Left colon (tissue), 2 donors: ENCODE measurements at regions not wholly inside any gene's neighbourhood (a gene's known extent, or its start where the extent isn't known, plus 50 kb on each side); places are given as distances from the start of the nearest gene placed in this dataset.
"Not testable (repeated sequence)": the region's sequence is repeated elsewhere in the genome, so short reads cannot be mapped to it uniquely, and the experiment has no call there.

Experiments
- ATAC-seq: fragments of 200-7000 bp; cut with Tn5 transposase; one replicate; pipeline ENCODE4 v1.9.1; 2020; ENCODE audit warnings: mild to moderate bottlenecking, moderate library complexity
- DNase-seq, 2 donors: peaks; one replicate each; pipeline ENCODE4 v3.0.0-alpha.2; 2020
- intact Hi-C, 2 donors: fragments of 100-400 bp; cut with DNase I in 1 of 2; cut with micrococcal nuclease in 1 of 2; formaldehyde crosslinking; loops; one replicate each; pipeline versions ENCODE4 v1.11.2 to v1.14.0; 2022; cut with DNase I, micrococcal nuclease
- donor health status: DM: no; HTN: no; CAD: no.
- donor health status: DM: yes; HTN: yes; CAD: no.

GRCh38 chr10:60534761-60535389, 145.2 kb upstream of the ANK3 start:
- ATAC-seq (no peak), DNase-seq (no peak)
- intact Hi-C loops = no loop called here

DNA sequence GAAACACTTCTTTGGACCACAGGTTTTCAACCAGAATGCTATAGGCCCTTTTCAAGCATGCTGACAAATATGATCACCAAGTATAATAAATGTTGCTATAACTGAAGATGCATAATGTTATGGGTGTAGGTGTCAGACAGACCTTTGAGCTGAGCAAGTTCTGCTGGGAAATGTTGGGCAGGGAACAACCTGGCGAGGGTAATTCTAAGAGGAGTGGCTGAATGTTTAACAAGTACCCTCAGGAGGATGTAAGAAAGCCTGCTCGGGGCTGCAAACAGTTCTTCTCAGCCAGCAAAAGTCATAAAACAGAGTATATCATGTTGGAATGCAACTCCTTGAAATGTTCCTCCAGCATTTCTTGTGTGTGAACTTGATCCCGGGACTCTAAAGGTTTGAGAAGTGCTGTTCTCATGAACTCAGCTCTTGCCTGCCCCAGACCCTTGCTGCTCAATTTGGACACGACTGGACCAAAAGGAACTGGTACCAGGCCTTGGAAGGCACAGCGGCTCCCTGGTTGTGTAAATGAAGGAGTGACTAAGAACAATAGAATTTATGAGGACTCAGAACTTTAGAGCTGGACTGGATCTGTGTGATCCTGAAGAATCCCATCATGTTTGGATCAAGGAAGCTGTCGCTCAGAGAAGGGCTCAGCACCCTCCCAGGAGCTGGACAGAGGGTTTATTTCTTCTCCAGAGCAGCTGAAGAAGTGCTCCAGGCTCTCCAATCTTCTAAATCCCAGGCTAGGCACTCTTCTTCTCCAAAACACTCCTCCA, 143.2 kb upstream of the ANK3 start:
- DNase-seq (peak; percentile 35 to 66), ATAC-seq (peak; percentile 99)
- intact Hi-C loops = no loop called here

- DNase-seq = no peak
- ATAC-seq = no peak
- intact Hi-C loops = no loop called here
These were observed 141.3 kb upstream of the ANK3 start for GRCh38 chr10:60531006-60531405.

DNA sequence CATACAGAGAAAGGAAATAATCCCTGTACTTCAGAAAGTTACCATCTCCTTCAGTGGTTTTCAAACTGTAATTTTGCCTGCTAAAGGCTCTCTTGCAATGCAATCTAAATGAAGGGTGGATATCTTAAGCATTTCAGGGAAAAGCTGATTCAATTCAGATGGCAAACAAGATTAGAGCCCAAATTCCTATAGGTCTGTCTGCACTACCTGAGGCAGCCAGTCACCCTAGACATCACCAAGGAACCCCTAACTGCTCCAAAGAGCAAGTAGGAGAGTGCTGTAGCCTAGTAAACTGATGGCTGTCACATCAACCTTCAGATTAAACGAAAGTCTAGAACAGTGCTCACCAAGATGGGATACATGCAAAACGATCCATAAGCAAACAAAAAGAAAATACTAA, 138.0 kb upstream of the ANK3 start:
- DNase-seq = no peak
- no peak for ATAC-seq
- intact Hi-C loops = no loop called here

GRCh38 chr10:60525716-60526585, 136.3 kb upstream of the ANK3 start:
- intact Hi-C loops = no loop called here
- DNase-seq (no peak), ATAC-seq (no peak)

- no peak for DNase-seq
- intact Hi-C loops = no loop called here
- no peak for ATAC-seq
These were observed 134.9 kb upstream of the ANK3 start for GRCh38 chr10:60524541-60524940.

DNA sequence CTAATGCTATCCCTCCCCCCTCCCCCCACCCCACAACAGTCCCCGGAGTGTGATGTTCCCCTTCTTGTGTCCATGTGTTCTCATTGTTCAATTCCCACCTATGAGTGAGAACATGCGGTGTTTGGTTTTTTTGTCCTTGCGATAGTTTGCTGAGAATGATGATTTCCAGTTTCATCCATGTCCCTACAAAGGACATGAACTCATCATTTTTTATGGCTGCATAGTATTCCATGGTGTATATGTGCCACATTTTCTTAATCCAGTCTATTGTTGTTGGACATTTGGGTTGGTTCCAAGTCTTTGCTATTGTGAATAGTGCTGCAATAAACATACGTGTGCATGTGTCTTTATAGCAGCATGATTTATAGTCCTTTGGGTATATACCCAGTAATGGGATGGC, 133.7 kb upstream of the ANK3 start:
- DNase-seq, intact Hi-C loops, ATAC-seq: not testable (repeated sequence)

- DNase-seq (no peak), ATAC-seq (no peak)
- intact Hi-C loops = no loop called here
These were observed 132.9 kb upstream of the ANK3 start for GRCh38 chr10:60522617-60523016.

GRCh38 chr10:60521974-60522405, 132.3 kb upstream of the ANK3 start:
- no peak for ATAC-seq
- no peak for DNase-seq
- intact Hi-C loops = no loop called here

DNA sequence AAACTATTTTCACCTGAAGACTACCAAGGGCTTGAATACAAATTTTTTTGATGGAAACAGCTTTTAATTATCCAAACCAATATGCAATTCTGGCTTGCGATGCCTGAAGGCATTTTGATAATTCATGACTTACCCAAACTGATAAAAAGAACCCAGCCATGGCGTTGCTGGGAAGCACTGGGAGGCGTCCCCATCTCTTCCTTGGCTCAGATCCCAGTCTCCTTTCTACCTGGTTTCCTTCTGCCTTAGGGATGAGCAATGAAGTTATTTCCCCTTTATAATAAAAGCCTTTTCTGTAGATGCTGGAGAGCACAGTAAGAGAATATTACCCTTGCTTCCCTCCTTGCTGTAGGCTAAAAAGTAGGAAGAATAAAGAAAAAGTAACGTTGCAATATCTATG, 129.1 kb upstream of the ANK3 start:
- intact Hi-C loops = no loop called here
- DNase-seq = no peak
- peak; percentile 39 for ATAC-seq

- intact Hi-C loops = no loop called here
- ATAC-seq = no peak
These were observed 128.1 kb upstream of the ANK3 start for GRCh38 chr10:60517805-60518204.

GRCh38 chr10:60513281-60513680, 123.6 kb upstream of the ANK3 start:
- no peak for ATAC-seq
- DNase-seq = no peak
- intact Hi-C loops = no loop called here

More at GRCh38 chr10:60517805-60518204, 128.1 kb upstream of the ANK3 start:
- DNase-seq = no peak

DNA sequence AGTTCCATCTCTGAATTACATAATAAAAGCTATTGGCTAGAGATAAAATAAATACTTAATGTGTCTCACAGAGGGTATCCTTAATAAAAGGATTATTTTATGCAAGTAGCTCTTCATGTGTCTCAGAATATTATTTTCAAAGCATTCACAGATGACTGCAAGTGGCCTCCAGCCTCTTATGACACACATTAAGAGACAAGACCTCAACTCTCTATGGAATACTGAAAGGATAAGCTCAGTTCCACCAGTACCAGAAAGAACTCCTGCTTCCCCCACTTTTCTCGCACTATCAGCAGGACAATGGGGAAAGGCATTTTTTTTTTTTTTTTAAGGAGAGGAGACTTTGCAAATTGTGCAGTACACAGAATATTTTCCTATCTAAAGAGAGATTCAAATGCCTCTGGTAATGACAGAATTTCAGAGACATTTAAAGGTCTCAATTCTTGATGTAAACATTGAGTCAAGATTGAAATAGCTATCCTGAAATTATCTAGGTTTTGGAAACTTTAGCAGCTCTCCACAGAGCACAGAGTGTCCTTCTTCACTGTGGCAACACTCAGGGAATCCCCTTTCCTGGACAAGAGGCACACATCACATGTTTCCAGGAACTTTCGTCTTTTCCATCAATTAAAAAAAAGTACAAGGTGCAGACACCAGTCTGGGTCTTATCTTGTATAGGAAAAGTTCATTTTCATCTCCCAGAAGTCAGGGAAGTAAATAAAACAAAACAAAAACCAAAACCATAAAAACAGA, 122.0 kb upstream of the ANK3 start:
- intact Hi-C loops = no loop called here

DNA sequence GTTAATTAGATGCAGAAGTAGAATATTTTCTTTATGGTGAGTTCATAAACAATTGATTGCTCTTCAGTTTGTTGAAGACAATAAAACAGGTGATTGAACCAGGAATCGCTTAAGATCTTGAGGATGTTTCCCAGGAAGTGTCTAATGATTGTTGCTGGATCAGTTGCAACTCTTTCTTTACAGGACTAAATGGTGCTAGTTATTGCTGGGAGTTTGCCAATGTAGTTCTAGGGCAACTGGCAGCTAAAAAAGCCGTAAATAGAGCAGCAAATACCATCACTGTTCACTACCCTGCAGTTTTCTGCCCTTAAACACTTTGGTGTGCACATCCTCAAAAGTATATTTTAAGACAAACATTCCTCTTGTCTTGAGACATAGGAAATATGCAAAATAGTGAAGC, 119.2 kb upstream of the ANK3 start:
- DNase-seq = no peak
- intact Hi-C loops = no loop called here
- ATAC-seq = no peak

More for the DNA sequence above, 122.0 kb upstream of the ANK3 start:
- ATAC-seq (no peak), DNase-seq (no peak)

DNA sequence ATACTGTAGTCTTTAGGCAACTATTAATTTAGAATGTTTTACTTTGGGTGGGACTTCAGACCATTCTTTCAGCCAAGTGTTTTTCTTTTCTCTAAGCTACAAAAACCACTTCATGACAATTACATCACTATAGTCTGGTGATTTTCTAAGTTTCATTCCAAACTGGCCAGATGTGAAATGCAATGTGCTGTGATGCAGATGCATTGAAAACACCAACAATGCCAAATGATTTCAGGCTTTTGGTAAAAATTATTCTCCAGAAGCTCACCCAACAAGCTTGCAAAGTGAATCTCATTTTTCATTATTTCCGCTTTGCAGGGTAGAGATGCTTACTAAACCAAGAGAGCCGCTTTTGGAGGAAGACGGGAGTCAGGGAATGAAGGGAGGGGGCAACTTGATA, 118.4 kb upstream of the ANK3 start:
- no peak for DNase-seq
- intact Hi-C loops = no loop called here
- no peak for ATAC-seq

DNA sequence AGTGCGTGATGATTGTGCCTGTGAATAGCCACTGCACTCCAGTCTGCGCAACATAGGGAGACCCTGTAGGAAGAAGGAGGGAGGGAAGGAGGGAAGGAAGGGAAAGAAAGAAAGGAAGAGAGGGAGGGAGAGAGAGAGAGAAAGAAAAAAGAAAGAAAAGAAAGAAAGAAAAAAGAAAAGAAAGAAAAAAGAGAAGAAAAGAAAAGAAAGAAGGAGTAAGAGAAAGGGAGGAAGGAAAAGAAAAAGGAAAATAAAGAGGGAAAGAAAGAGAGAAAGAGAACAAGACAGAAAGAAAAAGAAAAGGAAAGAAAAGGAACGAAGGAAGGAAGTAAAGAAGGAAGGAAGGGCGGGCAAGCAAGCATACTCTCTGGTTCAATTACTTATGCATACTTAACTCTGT, 112.9 kb upstream of the ANK3 start:
- intact Hi-C loops = no loop called here
- ATAC-seq (no peak), DNase-seq (no peak)

GRCh38 chr10:60498985-60499384, 109.3 kb upstream of the ANK3 start:
- ATAC-seq = no peak
- no peak for DNase-seq
- intact Hi-C loops = no loop called here

DNA sequence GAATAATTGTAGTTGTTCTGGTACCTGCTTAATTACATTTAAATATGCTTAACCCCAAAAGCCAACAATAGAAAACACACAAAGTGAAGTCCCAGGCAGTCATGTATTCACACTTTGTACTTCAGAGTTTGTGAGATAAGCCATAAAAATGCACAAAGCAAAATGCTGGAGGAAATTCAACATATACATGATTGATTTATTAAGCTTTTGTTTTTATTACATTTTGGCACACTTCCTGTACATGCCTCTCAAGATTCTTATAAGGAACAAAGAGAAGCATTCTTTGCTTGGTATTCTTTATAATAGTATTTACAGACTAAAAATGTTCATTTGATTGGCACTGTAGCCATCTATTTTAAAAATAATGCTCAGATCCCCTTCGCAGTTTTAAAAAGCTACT, 107.7 kb upstream of the ANK3 start:
- intact Hi-C loops = no loop called here
- no peak for DNase-seq
- peak; percentile 56 for ATAC-seq

DNA sequence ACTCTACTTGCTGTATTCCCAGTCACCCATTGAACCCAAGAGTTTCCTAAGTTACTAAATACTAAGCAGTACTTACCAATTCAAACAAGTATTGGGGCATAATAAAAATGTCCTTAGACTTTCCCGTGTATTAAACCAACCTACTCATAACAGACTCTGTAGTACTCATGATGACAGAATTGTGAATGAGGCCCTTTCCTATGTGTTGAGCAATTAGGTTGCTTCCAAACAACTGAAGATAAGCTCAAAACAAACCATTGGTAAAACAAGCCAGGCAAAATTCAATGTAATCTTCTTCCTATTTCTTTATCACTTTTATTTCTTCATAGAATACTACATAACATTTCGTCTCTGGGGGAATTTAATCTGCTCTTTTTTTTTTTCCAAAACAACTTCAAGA, 106.5 kb upstream of the ANK3 start:
- DNase-seq (no peak), ATAC-seq (no peak)

More for the DNA sequence above, 106.5 kb upstream of the ANK3 start:
- intact Hi-C loops = no loop called here
